GM19463 (cell line): ENCODE measurements at regions not wholly inside any gene's neighbourhood (a gene's known extent, or its start where the extent isn't known, plus 50 kb on each side); places are given as distances from the start of the nearest gene placed in this dataset.
"Not testable (repeated sequence)": the region's sequence is repeated elsewhere in the genome, so short reads cannot be mapped to it uniquely, and the experiment has no call there.

Source experiments
- ATAC-seq: cut with Tn5 transposase; IDR thresholded peaks from one replicate; pipeline ENCODE4 v1.9.1; 2021; ENCODE audit warnings: mild to moderate bottlenecking, moderate library complexity; ENCODE audit not compliant: unreplicated experiment

- ATAC-seq: no peak
Measured at GRCh38 chr6:86122086-86122485, 479.4 kb upstream of the SYNCRIP start.

DNA sequence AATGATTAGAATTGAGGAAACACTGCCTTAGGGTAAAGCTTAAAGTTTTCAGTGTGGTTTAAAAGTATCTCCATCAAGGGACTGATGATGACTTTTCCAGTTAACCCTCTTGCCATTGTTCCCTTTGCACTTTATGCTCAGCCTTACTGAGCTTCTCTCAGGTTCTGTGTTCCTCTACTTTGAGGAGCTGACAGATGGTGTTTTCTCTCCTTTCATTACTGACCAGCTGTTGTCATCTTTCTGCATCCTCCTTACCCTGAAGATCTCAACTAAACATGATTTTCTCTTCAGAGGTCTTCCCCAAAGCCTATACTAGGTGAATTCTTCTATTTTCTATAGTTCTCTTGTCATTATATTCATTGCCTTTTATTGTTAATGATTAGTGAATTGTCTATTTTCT is 475.6 kb upstream of the SYNCRIP start:
- ATAC-seq: no peak

GRCh38 chr6:86107985-86108384 is 465.3 kb upstream of the SYNCRIP start:
- no peak for ATAC-seq

DNA sequence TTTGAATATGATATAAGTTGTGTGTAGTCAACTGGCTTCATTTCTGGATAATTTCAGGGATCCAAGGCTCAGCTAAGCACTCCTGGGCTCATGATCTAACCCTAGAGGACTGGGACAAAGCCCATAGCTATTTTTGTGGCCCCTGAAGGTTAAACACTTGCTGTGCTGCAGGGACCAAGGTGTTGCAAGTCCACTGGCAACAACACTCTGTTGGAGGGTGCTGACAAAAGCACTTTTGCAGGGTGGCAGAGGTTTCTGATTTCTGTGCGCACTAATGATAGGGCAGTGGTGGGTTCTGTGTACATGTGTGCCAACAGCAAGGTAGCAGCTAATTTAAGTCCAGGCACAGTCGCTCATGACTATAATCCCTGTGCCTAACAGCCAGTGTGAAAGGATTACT is 445.3 kb upstream of the SYNCRIP start:
- no peak for ATAC-seq

DNA sequence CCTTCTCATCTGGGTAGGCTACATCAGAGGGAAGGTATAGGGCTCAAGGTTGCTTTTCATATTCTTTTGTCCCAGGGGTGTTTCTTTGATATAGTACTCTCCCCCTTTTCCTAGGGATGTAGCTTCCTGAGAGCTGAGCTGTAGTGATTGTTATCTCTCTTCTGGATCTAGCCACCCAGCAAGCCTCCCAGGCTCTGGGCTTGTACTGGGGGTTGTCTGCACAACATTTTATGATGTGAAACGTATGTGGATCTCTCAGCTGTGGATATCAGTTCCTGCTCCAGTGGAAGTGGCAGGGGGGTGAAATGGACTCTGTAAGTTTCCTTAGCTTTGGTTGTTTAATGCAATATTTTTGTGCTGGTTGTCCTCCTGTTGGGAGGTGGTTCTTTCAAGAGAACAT is 437.3 kb upstream of the SYNCRIP start:
- no peak for ATAC-seq

- no peak for ATAC-seq
Measured at GRCh38 chr6:86070151-86070550, 427.5 kb upstream of the SYNCRIP start.

GRCh38 chr6:86065002-86065401 is 422.3 kb upstream of the SYNCRIP start:
- not testable (repeated sequence) for ATAC-seq

- not testable (repeated sequence) for ATAC-seq
Measured at GRCh38 chr6:86057293-86057980, 414.8 kb upstream of the SYNCRIP start.

DNA sequence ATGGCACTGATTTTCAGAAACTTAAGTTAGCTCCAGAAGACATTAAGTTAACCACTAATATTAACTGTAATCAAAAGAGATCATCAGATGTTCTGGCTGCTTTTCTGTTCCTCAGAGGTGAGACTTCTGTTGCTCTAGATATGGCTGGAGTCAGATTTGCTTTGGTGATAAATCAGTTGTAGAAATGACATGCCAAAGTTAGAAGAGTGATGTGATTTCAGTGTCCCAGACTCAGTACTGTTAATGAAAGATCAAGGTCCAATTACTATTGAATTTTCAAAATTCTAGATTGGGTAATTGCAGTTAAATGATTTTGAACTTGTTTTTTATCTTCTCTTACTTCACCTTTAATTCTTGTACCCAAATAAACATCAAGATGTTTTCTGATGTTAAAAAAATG is 402.4 kb upstream of the SYNCRIP start:
- ATAC-seq: no peak

GRCh38 chr6:86042214-86042613 is 399.5 kb upstream of the SYNCRIP start:
- ATAC-seq: no peak

GRCh38 chr6:86031713-86032112 is 389.0 kb upstream of the SYNCRIP start:
- ATAC-seq: no peak

DNA sequence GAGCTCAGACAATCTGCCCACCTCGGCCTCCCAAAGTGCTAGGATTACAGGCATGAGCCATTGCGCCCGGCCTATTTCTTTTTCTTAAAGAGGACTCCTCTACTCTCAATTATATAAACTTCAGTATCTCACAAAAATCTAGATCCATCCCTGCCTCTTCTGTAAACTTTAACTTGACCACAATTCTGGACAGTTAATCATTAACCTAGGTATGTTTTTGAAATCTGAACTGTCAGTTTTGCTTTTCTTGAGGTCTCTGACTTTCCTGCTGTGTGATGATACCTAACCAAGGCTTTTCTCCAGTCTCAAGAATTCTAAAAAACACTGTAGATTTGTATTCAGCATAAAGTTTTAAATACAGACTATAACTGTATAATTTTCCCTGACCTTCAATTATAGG is 388.2 kb upstream of the SYNCRIP start:
- ATAC-seq: peak; percentile 63

GRCh38 chr6:86028776-86029175 is 386.1 kb upstream of the SYNCRIP start:
- no peak for ATAC-seq

- ATAC-seq: not testable (repeated sequence)
Measured at GRCh38 chr6:86026890-86027289, 384.2 kb upstream of the SYNCRIP start.

DNA sequence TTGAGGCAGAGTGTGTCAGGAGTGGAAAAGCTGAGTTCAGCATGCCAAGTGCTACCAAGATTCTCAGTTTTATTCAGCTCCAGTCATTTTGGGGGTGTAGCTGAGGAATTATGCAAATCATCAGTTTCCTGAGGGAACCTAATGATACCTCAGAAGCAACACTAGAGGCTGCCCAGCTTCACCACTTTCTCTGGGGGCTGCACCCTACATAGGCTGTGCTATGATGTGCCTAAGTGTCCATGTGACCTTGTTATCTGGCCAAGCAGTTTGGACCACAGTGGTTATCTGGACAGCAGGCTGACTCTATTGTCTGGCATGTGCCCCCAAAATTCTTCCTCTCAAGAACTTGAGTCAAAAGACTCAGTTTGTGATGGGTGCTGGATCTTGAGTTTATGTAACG is 374.6 kb upstream of the SYNCRIP start:
- ATAC-seq: peak; percentile 82

DNA sequence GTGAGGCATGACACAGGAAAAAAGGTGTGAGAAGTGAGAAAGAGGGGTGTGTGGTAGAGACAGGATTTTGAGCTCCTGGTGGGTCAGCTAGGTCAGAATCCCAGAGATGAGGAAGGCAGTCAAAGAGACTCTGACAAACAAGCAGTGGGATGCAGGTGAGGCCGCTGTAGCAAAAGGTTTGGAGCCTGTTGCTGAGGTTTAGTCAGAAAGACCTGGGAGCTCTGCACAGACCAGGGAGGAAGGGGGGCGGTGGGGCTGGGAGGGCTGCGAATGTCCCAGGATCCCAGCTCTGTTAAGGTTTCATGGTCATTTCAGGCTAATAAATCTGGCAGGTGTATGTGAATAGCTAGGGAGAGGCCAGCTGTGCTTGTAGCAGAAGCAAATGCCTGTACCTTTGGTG is 373.9 kb upstream of the SYNCRIP start:
- ATAC-seq: peak; percentile 11

DNA sequence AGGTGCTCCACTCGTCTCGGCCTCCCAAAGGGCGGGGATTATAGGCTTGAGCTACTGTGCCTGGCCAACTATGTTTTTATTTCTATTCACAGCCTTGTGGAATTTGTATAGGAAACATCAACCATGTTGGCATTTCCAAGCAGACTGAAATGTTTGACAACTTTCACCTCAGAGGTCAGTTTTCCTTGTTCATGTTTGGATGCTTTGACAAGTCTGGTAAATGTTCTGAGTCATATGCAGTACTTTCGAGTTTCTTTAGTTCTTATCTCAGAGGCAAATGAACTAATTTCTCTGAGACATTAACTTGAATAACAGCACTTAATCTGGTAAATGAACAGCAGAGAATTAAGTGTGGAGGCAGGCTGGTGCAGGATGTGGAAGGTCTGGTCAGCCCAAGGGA is 373.4 kb upstream of the SYNCRIP start:
- ATAC-seq: peak; percentile 27

DNA sequence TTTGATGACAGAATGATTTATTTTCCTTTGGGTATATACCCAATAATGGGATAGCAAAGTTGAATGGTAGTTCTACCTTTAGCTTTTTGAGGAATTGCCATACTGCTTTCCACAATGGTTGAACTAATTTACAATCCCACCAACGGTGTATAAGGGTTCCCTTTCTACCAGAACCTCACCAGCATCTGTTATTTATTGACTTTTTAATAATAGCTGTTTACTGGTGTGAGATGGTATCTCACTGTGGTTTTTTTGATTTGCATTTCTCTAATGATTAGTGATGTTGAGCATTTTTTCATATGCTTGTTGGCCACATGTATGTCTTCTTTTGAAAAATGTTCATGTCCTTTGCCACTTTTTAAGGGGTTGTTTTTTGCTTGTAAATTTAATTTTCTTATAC is 370.3 kb upstream of the SYNCRIP start:
- ATAC-seq: not testable (repeated sequence)

DNA sequence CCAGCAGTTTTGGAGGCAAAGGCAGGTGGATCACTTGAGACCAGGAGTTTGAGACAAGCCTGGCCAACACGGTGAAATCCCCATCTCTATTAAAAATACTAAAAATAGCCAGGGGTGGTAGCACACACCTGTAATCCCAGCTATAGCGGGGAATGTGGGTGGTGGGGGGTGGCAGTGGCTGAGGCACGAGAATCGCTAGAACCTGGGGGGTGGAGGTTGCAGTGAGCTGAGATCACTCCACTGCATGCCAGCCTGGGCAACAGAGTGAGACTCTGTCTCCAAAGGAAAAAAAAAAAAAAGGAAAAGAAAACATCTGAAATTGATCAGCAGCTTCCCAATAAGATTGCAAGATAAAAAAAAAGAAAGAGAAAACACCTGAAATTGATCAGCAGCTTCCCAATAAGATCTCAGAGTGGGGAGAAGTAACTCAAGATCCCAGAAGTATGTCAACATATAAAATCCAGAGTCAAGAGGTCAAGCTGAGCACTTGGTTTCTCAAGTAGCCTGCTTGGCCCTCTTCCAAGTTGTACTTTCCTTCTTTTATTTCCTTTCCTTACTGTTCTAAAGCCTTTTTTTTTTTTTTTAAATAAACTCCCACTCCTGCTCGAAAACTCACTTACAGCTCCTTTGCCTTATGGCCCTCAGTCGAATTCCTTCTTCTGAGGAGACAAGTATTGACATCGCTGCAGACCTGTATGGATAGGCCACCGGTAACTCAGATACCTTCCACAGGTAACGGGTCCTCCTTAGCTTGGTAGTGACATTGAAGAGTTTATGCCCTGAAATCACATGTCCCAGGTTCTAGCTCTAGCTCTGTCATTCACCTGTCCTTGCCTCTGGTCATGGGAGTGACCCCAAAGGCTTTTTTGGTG is 368.5 kb upstream of the SYNCRIP start:
- no peak for ATAC-seq

- ATAC-seq: peak; percentile 76
Measured at GRCh38 chr6:85997206-85997605, 354.5 kb upstream of the SYNCRIP start.

GRCh38 chr6:85996034-85996375 is 353.3 kb upstream of the SYNCRIP start:
- ATAC-seq: no peak

- ATAC-seq: no peak
Measured at GRCh38 chr6:85995339-85996033, 352.8 kb upstream of the SYNCRIP start.
